Left lung (tissue), 4 donors: ENCODE measurements at regions not wholly inside any gene's neighbourhood (a gene's known extent, or its start where the extent isn't known, plus 50 kb on each side); places are given as distances from the start of the nearest gene placed in this dataset.

ENCODE experiments used
- ATAC-seq: fragments of 200-7000 bp; cut with Tn5 transposase; one replicate; pipeline ENCODE4 v1.9.1; 2020; ENCODE audit warnings: moderate library complexity
- DNase-seq, 4 donors: peaks; one replicate each; pipeline ENCODE4 v3.0.0-alpha.2; 2013 to 2020
- H3K27ac ChIP-seq, 2 donors: fragments of 200-600 bp; sonication (generic) in 1 of 2; one replicate each; pipeline versions ENCODE4 v1.5.0 to v1.8.0; 2020 to 2021
- H3K27me3 ChIP-seq, 2 donors: fragments of 200-600 bp; sonication (generic) in 1 of 2; one replicate each; pipeline versions ENCODE4 v1.5.0 to v1.8.0; 2020 to 2021
- H3K36me3 ChIP-seq, 2 donors: fragments of 200-600 bp; sonication (generic) in 1 of 2; one replicate each; pipeline versions ENCODE4 v1.5.0 to v1.8.0; 2020 to 2021
- H3K4me1 ChIP-seq, 2 donors: fragments of 200-600 bp; one replicate each; pipeline ENCODE4 v1.8.0; 2021
- H3K4me3 ChIP-seq, 2 donors: fragments of 200-600 bp; sonication (generic) in 1 of 2; one replicate each; pipeline versions ENCODE4 v1.5.0 to v1.8.0; 2020 to 2021; ENCODE audit warnings: mild to moderate bottlenecking in 1 of 2
- H3K9me3 ChIP-seq, 2 donors: fragments of 200-600 bp; sonication (generic) in 1 of 2; one replicate each; pipeline versions ENCODE4 v1.5.0 to v1.8.0; 2020 to 2021
- CTCF ChIP-seq, 2 donors: fragments of 200-600 bp; sonication (generic) in 1 of 2; IDR thresholded peaks; one replicate each; pipeline versions ENCODE4 v1.5.0 to v1.8.0; 2021; ENCODE audit warnings: antibody characterized with exemption in 2 of 2
- intact Hi-C, 2 donors: fragments of 100-400 bp; cut with DNase I; formaldehyde crosslinking; loops; one replicate each; pipeline versions ENCODE4 v1.11.2 to v1.14.2; 2022
- donor health status: DM: no; HTN: yes; CAD: no.
- donor health status: DM: no; HTN: no; CAD: no.

- no peak overlapping the region for H3K4me3 ChIP-seq
- H3K27ac ChIP-seq: no peak overlapping the region
- H3K9me3 ChIP-seq: no peaks in the 10 kb centered on the region
- H3K4me1 ChIP-seq: no peaks in the 10 kb centered on the region
- DNase-seq (no peak), ATAC-seq (no peak)
- no peaks in the 10 kb centered on the region for H3K27me3 ChIP-seq
- intact Hi-C loops: no loop called here
- TF ChIP-seq CTCF (IDR thresholded peaks at IDR 0.05): no peak
- no peaks in the 10 kb centered on the region for H3K36me3 ChIP-seq
Measured at GRCh38 chr12:115698257-115698656, 579.2 kb downstream of the MED13L start.

GRCh38 chr12:115697340-115697739 lies 580.2 kb downstream of the MED13L start:
- Histone ChIP-seq H3K27ac (no peak overlapping the region), H3K4me1 (no peaks in the 10 kb centered on the region), H3K4me3 (no peak overlapping the region), H3K27me3 (no peaks in the 10 kb centered on the region), H3K36me3 (no peaks in the 10 kb centered on the region), H3K9me3 (no peaks in the 10 kb centered on the region)
- intact Hi-C loops: no loop called here
- ATAC-seq: peak; percentile 82
- TF ChIP-seq CTCF (IDR thresholded peaks at IDR 0.05): no peak
- peak in 1 of 4 donors; percentile 34 for DNase-seq

- DNase-seq (no peak), ATAC-seq (no peak)
- Histone ChIP-seq H3K36me3 (no peaks in the 10 kb centered on the region), H3K27ac (no peak overlapping the region), H3K9me3 (no peaks in the 10 kb centered on the region), H3K27me3 (no peaks in the 10 kb centered on the region), H3K4me1 (no peaks in the 10 kb centered on the region), H3K4me3 (no peak overlapping the region)
- TF ChIP-seq CTCF (IDR thresholded peaks at IDR 0.05): no peak
- intact Hi-C loops: no loop called here
Measured at GRCh38 chr12:115694564-115694963, 582.9 kb downstream of the MED13L start.

GRCh38 chr12:115693970-115694369 lies 583.5 kb downstream of the MED13L start:
- Histone ChIP-seq H3K4me1 (no peaks in the 10 kb centered on the region), H3K9me3 (no peaks in the 10 kb centered on the region), H3K36me3 (no peaks in the 10 kb centered on the region), H3K4me3 (no peak overlapping the region), H3K27me3 (no peaks in the 10 kb centered on the region), H3K27ac (no peak overlapping the region)
- no peak for TF ChIP-seq CTCF (IDR thresholded peaks at IDR 0.05)
- ATAC-seq (no peak), DNase-seq (no peak)
- intact Hi-C loops: no loop called here

- intact Hi-C loops: no loop called here
- Histone ChIP-seq H3K9me3 (no peaks in the 10 kb centered on the region), H3K27me3 (no peaks in the 10 kb centered on the region), H3K36me3 (no peaks in the 10 kb centered on the region), H3K27ac (no peak overlapping the region), H3K4me3 (no peak overlapping the region), H3K4me1 (peaks cover 0 to 7% of the 10 kb centered on the region in 2 donors)
- no peak for TF ChIP-seq CTCF (IDR thresholded peaks at IDR 0.05)
- ATAC-seq (no peak), DNase-seq (no peak)
Measured at GRCh38 chr12:115691123-115691522, 586.4 kb downstream of the MED13L start.
